MM.1S (cell line): ENCODE measurements at regions not wholly inside any gene's neighbourhood (a gene's known extent, or its start where the extent isn't known, plus 50 kb on each side); places are given as distances from the start of the nearest gene placed in this dataset.
A peak's percentile ranks its signal among the peaks of the same experiment; 100 is the strongest.

Experiments
- DNase-seq: peaks from one replicate; pipeline ENCODE4 v3.0.0-alpha.2; 2015
- H2AFZ ChIP-seq: fragments of 300-600 bp; sonication (generic); 2 replicates; pipeline ENCODE4 v1.6.0; 2016; ENCODE audit warnings: antibody characterized with exemption, low read length
- H3F3A ChIP-seq: fragments of 300-600 bp; sonication (generic); 2 replicates; pipeline ENCODE4 v1.6.1; 2016; ENCODE audit warnings: mild to moderate bottlenecking, antibody characterized with exemption, low read length, moderate library complexity, mixed read lengths; ENCODE audit not compliant: insufficient read depth
- H3K27ac ChIP-seq: fragments of 300-600 bp; sonication (generic); 2 replicates; pipeline ENCODE4 v1.5.1; 2016; ENCODE audit warnings: mild to moderate bottlenecking, low read length
- H3K27me3 ChIP-seq: fragments of 300-600 bp; sonication (generic); replicated peaks from 2 replicates; pipeline ENCODE4 v1.6.0; 2016; ENCODE audit warnings: low read length; ENCODE audit not compliant: insufficient read depth
- H3K36me3 ChIP-seq: fragments of 300-600 bp; sonication (generic); replicated peaks from 2 replicates; pipeline ENCODE4 v1.6.1; 2016; ENCODE audit warnings: mild to moderate bottlenecking, low read length, mixed read lengths; ENCODE audit not compliant: insufficient read depth
- H3K4me1 ChIP-seq: fragments of 300-600 bp; sonication (generic); 2 replicates; pipeline ENCODE4 v1.6.1; 2016; ENCODE audit warnings: low read length, mixed read lengths
- H3K4me2 ChIP-seq: fragments of 300-600 bp; sonication (generic); 2 replicates; pipeline ENCODE4 v1.6.0; 2016; ENCODE audit warnings: low read depth, low read length
- H3K4me3 ChIP-seq: fragments of 300-600 bp; sonication (generic); 2 replicates; pipeline ENCODE4 v1.5.1; 2016; ENCODE audit warnings: low read length, mixed read lengths
- H3K79me2 ChIP-seq: fragments of 300-600 bp; sonication (generic); 2 replicates; pipeline ENCODE4 v1.6.1; 2016; ENCODE audit warnings: mixed run types, low read length, mixed read lengths
- H3K9ac ChIP-seq: fragments of 300-600 bp; sonication (generic); 2 replicates; pipeline ENCODE4 v1.6.1; 2016; ENCODE audit warnings: low read length, mixed read lengths
- H3K9me2 ChIP-seq: fragments of 300-600 bp; sonication (generic); replicated peaks from 2 replicates; pipeline ENCODE4 v1.6.1; 2016; ENCODE audit warnings: mild to moderate bottlenecking, low read length, mixed read lengths; ENCODE audit not compliant: insufficient read depth
- H3K9me3 ChIP-seq: fragments of 300-600 bp; sonication (generic); replicated peaks from 2 replicates; pipeline ENCODE4 v1.6.1; 2016; ENCODE audit warnings: mild to moderate bottlenecking, low read length, mixed read lengths; ENCODE audit not compliant: insufficient read depth
- H4K20me1 ChIP-seq: fragments of 300-600 bp; sonication (generic); 2 replicates; pipeline ENCODE4 v1.6.1; 2016; ENCODE audit warnings: mild to moderate bottlenecking, low read length, moderate library complexity, mixed read lengths; ENCODE audit not compliant: insufficient read depth
- CTCF ChIP-seq: fragments of 300-600 bp; sonication (generic); IDR thresholded peaks from 2 replicates; pipeline ENCODE4 v1.5.1; 2016; ENCODE audit warnings: antibody characterized with exemption, low read length, mixed read lengths
- EZH2 ChIP-seq: fragments of 300-600 bp; sonication (generic); optimal IDR thresholded peaks from 2 replicates; pipeline ENCODE3; 2017; ENCODE audit warnings: low read depth, mild to moderate bottlenecking, antibody characterized with exemption, low read length, mixed read lengths
- EZH2phosphoT487 ChIP-seq: fragments of 300-600 bp; sonication (generic); IDR thresholded peaks from 2 replicates; pipeline ENCODE4 v1.6.1; 2018; ENCODE audit warnings: antibody characterized with exemption, low read length

DNA sequence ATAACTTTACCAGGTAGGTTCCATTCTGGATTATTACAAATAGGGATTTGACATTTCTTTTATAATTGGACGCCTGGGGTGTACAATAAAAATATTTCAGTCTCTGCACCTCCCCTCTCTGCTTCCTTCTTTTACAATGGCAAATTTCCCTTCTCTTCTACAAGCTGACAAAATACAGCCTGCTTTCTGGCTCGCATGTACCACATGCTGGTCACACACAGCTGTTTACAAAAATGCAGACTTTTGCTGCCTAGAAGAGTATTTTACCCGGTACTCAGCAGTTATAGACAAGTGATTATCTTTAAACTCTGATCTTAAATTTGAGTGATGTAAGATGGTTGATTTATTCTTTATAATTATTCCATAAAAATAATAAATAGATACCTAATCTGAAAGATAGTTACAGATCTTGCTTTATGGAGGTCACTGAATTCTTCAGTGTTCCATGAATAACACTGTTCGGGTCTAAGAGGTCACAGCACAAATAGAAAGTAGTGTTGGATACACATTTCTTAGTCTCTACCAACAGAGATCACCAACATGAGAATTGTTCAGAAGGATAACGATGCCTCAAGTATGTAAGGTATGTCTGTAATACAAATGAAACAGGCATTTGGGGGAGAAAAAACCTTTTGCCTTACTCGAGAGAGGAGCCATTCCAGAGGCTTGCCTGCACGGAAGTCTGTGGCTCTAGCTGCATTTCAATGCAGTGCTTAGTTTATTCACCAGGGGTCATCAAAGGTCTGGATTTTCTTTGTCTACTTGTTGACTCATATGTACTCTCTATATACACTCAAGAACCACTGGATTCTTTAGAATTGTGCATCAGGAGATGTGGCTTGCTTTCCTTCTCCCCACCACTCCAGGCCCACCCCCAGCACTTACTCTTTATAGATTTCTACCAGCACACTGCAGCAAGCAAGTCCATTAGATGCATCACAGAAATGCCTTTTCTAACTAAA is 206.6 kb upstream of the RFX3 start:
- H4K20me1 ChIP-seq: no peaks in the 10 kb centered on the region
- H3K4me1 ChIP-seq: peaks cover 21% of the 10 kb centered on the region
- no peaks in the 10 kb centered on the region for H3K79me2 ChIP-seq
- no peak overlapping the region for H3K27ac ChIP-seq
- DNase-seq: peak; percentile 82
- H3F3A ChIP-seq: peaks cover 11% of the 10 kb centered on the region; the same call in 1 of the 2 replicates
- peak overlapping the region; percentile 80 for H3K4me2 ChIP-seq
- H3K4me3 ChIP-seq: peak overlapping the region; percentile 34; the same call in 1 of the 2 replicates
- no peaks in the 10 kb centered on the region for H3K36me3 ChIP-seq
- H3K9me3 ChIP-seq: no peaks in the 10 kb centered on the region
- TF ChIP-seq EZH2phosphoT487 (no peak), EZH2 (no peak), CTCF (peak; percentile 77)
- H3K27me3 ChIP-seq: no peaks in the 10 kb centered on the region
- H3K9me2 ChIP-seq: no peaks in the 10 kb centered on the region
- peak overlapping the region; percentile 84 for H2AFZ ChIP-seq
- 0 out of 2 replicates have a peak overlapping the region, but pooled peaks have one; percentile 15 for H3K9ac ChIP-seq

GRCh38 chr9:3730511-3730922 is 204.7 kb upstream of the RFX3 start:
- H3K9me2 ChIP-seq: no peaks in the 10 kb centered on the region
- H3K4me1 ChIP-seq: peaks cover 21% of the 10 kb centered on the region
- H2AFZ ChIP-seq: peak overlapping the region; percentile 67
- peak overlapping the region; percentile 55; the same call in 1 of the 2 replicates for H3K27ac ChIP-seq
- H3K4me2 ChIP-seq: peak overlapping the region; percentile 70
- H3F3A ChIP-seq: peaks cover 11% of the 10 kb centered on the region; the same call in 1 of the 2 replicates
- H3K4me3 ChIP-seq: peak overlapping the region; percentile 45
- H3K27me3 ChIP-seq: no peaks in the 10 kb centered on the region
- no peaks in the 10 kb centered on the region for H4K20me1 ChIP-seq
- DNase-seq: peak; percentile 55
- H3K79me2 ChIP-seq: no peaks in the 10 kb centered on the region
- no peak for TF ChIP-seq EZH2phosphoT487
- TF ChIP-seq CTCF: no peak
- TF ChIP-seq EZH2: no peak
- H3K9ac ChIP-seq: peak overlapping the region; percentile 16; the same call in 1 of the 2 replicates
- no peaks in the 10 kb centered on the region for H3K36me3 ChIP-seq
- H3K9me3 ChIP-seq: no peaks in the 10 kb centered on the region

DNA sequence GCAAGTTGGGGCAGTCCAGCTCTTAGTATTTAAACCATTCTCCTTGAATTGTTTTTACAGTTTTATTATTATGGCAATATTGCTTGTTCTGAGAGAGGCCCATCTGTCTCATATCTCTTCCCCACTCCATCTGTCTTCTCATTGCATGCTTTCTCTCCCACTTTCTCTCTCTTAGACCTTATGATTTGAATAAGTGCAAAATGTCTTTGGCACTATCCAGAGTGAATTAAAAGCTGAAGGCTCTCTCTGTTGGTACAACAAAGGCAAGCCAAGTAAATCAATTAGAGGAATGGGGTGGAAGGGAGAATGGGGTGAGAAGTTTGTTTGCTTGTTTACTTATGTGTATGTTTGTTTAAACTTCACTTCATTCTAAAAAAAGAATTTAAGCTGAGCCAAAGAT is 195.3 kb upstream of the RFX3 start:
- H2AFZ ChIP-seq: no peak overlapping the region
- TF ChIP-seq EZH2phosphoT487: no peak
- no peak for TF ChIP-seq EZH2
- TF ChIP-seq CTCF: no peak

More for the DNA sequence above, 195.3 kb upstream of the RFX3 start:
- no peaks in the 10 kb centered on the region for H3F3A ChIP-seq
- no peak for DNase-seq
- no peaks in the 10 kb centered on the region for H3K27me3 ChIP-seq
- H3K4me1 ChIP-seq: no peaks in the 10 kb centered on the region
- H3K36me3 ChIP-seq: no peaks in the 10 kb centered on the region
- no peak overlapping the region for H3K4me2 ChIP-seq
- no peak overlapping the region for H3K9ac ChIP-seq
- no peaks in the 10 kb centered on the region for H3K9me2 ChIP-seq
- no peaks in the 10 kb centered on the region for H3K79me2 ChIP-seq
- H4K20me1 ChIP-seq: no peaks in the 10 kb centered on the region
- H3K27ac ChIP-seq: no peak overlapping the region
- H3K9me3 ChIP-seq: no peaks in the 10 kb centered on the region
- no peak overlapping the region for H3K4me3 ChIP-seq
